NAMALWA (cell line): ENCODE measurements at regions not wholly inside any gene's neighbourhood (a gene's known extent, or its start where the extent isn't known, plus 50 kb on each side); places are given as distances from the start of the nearest gene placed in this dataset.

ENCODE experiments used
- DNase-seq: peaks from one replicate; pipeline ENCODE4 v3.0.0-alpha.2; 2015; ENCODE audit warnings: low spot score

DNA sequence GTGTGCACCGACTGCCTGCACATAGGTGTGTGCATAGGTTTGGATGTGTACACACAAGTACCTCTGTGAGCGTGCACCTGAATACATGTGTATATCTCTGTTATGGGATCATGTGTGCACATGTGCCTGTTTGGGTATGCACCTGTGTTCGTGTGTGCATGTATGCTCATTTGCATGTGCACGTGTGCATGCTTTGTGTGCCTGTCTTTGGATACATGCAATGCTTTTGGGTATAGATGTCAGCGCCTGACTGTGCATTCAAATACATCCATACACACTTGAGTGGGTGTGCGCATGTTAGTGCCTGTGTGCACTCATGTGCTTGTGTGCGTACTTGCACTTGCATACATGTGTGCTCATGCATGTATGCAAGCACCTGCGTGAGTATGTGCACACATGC, 258.1 kb downstream of the IRX2 start:
- no peak for DNase-seq

- no peak for DNase-seq
Measured at GRCh38 chr5:2492476-2492875, 259.0 kb downstream of the IRX2 start.

- DNase-seq = no peak
Measured at GRCh38 chr5:2491846-2492245, 259.6 kb downstream of the IRX2 start.

GRCh38 chr5:2489306-2489705, 262.2 kb downstream of the IRX2 start:
- DNase-seq = no peak

GRCh38 chr5:2488593-2488992, 262.9 kb downstream of the IRX2 start:
- no peak for DNase-seq

DNA sequence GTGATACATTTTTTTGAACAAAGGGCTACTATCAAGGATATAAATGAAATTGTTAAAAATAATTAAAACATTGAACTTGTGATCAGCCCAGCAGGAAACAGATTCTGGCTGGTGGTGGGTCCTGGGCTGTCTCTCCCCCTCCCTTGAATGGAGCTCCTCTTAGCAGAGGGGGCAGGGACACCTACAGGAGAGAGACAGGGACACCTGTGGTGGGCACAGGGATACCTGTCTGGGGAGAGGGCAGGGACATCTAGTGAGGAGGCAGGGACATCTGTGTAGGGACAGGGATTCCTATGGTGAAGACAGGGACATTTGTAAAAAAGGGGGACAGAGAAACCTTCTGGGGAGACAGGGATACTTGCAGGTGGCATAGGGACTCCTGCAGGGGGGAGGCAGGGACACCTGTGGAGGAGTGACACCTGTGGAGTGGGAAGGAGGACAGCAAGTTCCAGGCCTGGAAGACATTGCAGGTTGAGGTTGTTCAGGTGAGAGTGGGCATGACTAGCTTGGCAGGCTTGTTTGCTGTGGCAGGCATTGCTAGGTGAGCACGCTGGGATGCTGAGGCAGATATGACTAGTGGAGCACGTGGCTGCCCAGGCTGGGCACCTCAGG, 264.2 kb downstream of the IRX2 start:
- DNase-seq = no peak

DNA sequence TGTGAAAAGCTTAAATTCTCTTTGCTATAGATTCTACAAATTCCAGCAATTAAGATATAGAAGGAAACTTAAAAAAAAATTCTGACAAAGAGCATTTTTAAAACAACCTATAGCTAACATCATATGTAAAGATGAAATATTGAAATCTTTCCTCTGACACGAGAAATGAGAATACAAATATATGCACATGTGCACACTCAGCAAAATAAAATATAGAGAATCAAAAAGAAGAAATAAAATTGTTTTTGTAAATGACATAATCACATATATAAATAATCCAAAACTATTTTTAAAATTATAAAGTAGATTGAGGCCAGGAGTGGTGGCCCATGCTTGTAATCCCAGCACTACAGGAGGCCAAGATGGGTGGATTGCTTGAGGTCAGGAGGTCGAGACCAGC, 265.1 kb downstream of the IRX2 start:
- no peak for DNase-seq

GRCh38 chr5:2482778-2483177, 268.7 kb downstream of the IRX2 start:
- no peak for DNase-seq

- DNase-seq = no peak
Measured at GRCh38 chr5:2480871-2481270, 270.6 kb downstream of the IRX2 start.

GRCh38 chr5:2475902-2476301, 275.6 kb downstream of the IRX2 start:
- DNase-seq = peak; percentile 28

DNA sequence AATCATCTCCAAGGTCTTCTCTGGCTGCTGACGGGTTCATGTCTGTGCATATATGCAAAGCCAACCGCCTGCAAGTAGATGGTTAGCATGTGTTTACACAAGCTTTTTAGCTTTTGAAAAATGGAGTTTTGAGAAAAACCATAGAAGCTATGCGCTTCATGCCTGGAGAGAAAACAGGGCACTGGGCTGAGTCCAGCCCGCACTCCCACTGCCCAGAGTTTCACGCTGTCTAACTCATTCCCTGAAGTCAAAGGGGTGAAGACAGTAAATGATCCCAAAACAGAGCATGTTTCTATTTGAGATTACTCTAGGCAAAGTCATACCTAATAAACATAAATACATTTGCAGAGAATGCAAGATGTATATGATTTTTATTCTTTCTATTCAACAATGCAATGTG, 278.8 kb downstream of the IRX2 start:
- no peak for DNase-seq

DNA sequence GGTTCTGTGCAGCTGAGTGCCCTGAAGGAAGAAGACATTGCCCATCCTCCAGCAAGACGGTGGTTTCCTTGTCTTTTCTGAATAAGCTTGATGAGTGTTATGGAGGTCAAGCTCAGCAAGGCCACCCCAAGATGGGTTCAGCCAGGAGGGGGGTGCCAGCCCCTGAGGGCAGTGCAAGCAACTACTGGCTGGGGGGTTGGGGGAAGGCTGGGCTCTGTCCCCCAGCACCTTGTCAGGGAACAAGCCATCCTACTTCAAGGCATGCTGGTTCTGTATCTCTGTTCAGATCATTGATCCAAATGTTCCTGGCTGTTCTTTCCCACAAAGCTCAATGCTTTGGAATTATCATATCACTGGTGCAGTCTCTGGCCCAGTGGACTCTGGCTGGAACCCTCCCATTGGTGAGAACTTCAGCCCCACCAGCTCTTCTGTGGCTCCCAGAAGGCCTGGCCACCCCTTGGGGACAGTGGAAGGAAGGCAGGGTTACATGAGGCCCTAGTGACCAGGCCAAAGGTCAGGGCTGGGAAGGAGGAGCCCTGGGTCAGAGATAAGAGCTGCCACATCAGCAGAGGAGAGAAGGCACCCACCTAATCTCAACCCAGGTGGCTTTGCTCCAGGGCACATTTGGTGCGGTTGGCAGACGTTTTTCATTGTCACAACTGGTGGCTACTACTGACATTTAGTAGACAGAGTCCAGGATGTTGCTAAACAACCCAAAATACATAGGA, 280.2 kb downstream of the IRX2 start:
- no peak for DNase-seq

DNA sequence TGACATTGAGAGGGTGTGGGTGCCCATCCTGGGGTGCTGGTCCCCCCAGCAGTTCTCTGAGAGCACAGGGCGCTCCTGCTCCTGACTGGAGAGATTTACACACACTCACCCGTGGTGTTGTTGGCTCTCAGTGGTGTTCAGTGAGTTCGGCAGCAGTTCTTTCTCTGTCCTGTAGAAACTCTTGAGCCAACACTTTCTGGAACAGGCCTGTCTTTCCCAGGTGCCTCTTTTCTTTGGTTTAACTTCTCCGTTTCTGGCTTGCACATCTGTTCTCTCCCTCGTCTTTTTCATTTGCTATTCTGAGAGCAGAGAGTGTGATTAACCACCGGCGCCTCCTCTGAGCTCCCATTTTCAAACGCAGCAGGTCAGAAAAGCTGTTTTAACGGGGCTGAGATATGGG, 284.5 kb downstream of the IRX2 start:
- DNase-seq = no peak

DNA sequence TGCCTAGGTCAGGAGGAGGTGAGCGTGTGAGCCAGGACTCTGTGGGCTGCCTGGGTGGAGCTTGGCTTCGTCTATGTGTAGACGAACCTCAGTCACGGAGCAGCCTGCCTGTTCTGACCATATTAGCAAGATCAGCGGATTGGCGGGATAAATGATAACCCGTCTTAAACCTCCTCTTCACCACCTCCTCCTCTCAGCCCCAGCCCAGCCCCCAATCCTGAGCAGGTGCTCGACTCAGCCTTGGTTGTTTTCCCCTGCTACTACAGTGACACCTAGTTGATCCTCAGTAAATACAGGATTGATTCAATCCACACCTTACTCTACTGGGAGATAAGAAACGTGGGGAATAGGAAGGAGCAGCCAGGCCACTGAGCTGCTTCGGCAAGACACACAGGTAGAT, 286.1 kb downstream of the IRX2 start:
- no peak for DNase-seq

GRCh38 chr5:2464141-2464540, 287.3 kb downstream of the IRX2 start:
- DNase-seq = no peak

DNA sequence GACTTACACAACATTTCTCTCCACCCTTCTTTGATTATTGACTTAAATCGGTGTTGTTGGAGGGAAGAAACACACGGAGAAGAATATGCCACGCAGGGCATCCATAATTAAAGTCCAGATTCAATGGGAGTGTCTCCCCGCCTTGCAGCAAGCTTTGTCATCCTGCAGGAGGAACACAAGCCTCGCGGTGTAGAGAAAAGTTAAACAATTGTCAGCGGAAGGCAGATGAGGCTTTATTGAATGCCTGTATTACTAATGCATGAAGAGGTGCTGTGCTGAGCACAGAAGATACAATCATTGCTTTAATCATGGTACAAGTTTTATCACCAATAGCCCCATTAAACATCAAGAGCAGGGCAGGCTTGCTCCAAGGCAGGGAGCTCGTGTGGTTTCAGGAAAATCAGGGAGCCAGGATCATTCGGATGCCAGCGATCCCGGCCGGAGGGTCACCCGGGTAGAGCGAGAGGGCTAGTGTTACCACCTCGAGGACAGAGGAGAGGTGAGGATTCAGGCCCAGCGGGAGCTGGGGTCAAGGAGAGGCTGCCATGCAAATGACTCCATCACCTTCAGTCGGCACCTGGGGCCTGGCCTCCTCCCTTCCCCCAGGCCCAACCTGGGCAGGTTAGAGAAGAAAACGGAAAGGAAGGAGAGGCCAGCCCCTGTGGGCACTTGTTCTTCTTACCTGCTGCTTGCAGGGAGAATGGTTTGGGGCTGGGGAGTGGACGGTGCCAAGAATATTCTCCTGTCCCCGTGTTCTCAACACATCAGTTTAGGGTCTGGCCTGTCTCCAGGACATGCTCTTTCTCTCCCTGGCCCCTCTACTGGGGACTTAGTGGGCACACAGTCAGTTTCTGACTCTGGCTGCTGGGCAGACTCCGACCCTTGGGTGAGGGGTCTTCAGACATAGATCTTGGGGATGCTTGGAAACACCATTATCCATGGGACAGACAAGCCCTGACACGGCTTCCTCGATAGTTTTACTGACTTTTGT, 289.5 kb downstream of the IRX2 start:
- no peak for DNase-seq

- DNase-seq = no peak
Measured at GRCh38 chr5:2460098-2460497, 291.4 kb downstream of the IRX2 start.

DNA sequence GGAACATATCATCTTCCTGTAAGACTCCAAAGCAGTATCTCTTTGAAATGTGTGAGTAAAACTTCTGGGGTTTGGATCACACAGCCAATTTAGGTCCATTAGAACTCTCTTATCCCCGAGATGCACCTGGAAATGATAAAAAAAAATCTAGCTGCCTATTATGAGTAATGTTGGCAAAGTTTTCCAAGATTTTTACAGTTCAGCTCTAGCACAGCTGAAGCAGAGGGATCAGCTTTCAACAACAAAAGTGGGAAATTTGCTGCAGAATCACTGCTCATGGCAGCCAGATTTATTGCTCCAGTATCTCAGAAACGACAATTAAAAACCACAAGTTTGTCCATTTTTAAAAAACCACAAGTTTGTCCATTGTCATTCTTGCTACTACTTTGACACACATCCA, 292.2 kb downstream of the IRX2 start:
- DNase-seq = no peak

- no peak for DNase-seq
Measured at GRCh38 chr5:2455878-2456277, 295.6 kb downstream of the IRX2 start.

DNA sequence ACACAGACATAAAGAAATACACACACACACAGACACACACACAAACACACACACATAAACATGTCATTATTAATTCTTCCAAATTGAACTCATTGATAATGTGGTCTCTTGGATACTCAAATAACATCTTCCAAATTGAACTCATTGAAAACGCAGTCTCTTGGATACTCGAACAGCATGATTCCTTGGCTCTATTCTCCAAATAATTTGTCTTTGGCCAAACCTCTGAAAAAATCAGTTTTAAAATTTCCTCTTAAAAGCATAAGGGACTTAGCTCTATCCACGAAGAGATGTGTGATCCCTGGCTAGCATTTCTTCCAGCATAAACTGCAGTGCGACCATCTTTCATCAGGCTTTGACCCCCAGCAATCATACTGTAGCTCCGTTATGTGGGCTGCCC, 296.6 kb downstream of the IRX2 start:
- DNase-seq = no peak

DNA sequence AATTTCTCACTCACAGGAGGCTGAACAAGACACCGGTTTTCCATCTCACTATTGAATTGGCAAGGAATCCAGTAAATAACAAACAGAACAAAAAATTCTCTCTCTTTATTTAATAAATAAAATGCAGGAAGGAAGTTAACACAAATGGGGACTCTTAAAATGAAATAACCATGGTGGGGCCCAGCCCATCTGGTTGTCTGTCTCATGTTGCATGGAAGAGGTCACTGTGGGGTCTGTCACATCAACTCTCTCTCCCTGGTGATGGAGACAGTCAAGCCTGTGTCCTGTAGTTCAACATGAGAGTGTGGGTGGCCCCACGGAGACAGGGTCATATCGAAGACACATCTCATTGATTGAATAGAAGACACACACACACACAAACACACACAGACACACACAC, 297.7 kb downstream of the IRX2 start:
- DNase-seq = no peak

DNA sequence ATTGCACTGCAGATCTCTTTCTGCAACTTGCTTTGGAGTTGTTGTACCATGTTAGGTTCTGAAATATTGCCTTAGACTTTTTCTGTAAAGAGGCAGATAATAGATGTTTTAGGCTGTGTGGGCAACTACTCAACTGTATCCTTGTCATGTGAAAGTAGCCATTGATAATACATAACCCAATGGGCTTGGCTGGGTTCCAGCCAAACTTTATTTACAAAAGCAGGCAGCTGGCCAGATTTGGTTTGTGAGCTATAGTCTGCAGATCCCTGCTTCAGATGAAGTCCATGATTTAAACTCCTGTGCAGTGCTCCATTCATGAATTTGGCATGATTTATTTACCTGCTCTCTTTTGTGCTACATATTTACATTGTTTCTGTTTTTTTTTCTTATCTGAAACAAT, 300.4 kb downstream of the IRX2 start:
- no peak for DNase-seq
